Fibroblast of lung (primary cell): ENCODE measurements at regions not wholly inside any gene's neighbourhood (a gene's known extent, or its start where the extent isn't known, plus 50 kb on each side); places are given as distances from the start of the nearest gene placed in this dataset.

Source experiments
- DNase-seq, 2 donors: peaks; one replicate each; pipeline versions ENCODE4 v3.0.0 to v3.0.0-alpha.2; 2010; ENCODE audit warnings: low read depth in 2 of 2
- H2AFZ ChIP-seq: 2 replicates; pipeline ENCODE4 v1.5.1; 2012; ENCODE audit warnings: low read length, control low read depth, inconsistent platforms
- H3K27ac ChIP-seq: 2 replicates; pipeline ENCODE4 v1.5.1; 2011; ENCODE audit warnings: low read length, control low read depth; ENCODE audit not compliant: insufficient read depth
- H3K27me3 ChIP-seq: 2 replicates; pipeline ENCODE4 v1.5.1; 2011; ENCODE audit warnings: mild to moderate bottlenecking, low read length; ENCODE audit not compliant: control insufficient read depth, insufficient read depth
- H3K36me3 ChIP-seq: 2 replicates; pipeline ENCODE4 v1.5.1; 2011; ENCODE audit warnings: low read length; ENCODE audit not compliant: control insufficient read depth, insufficient read depth
- H3K4me1 ChIP-seq: 2 replicates; pipeline ENCODE4 v1.5.1; 2011; ENCODE audit warnings: low read length; ENCODE audit not compliant: control insufficient read depth, insufficient read depth; ENCODE audit errors: extremely low read depth
- H3K4me2 ChIP-seq: 2 replicates; pipeline ENCODE4 v1.5.1; 2011; ENCODE audit warnings: low read length, control low read depth; ENCODE audit not compliant: insufficient read depth; ENCODE audit errors: extremely low read depth
- H3K4me3 ChIP-seq, 4 experiments: fragments of 200-600 bp in 1 of 4; sonication (generic) in 1 of 4; replicated peaks in 1 of 4; 2 replicates each; pipeline ENCODE4 v1.5.1; 2011 to 2016; ENCODE audit warnings: low read length in 4 of 4, low read depth in 3 of 4, mild to moderate bottlenecking in 3 of 4, control low read depth in 2 of 4, inconsistent platforms in 1 of 4, mixed read lengths in 1 of 4; ENCODE audit not compliant: insufficient read depth in 1 of 4; ENCODE audit errors: control extremely low read depth in 1 of 4
- H3K79me2 ChIP-seq: 2 replicates; pipeline ENCODE4 v1.5.1; 2012; ENCODE audit warnings: mild to moderate bottlenecking, low read length, inconsistent platforms; ENCODE audit not compliant: control insufficient read depth, insufficient read depth
- H3K9ac ChIP-seq: 2 replicates; pipeline ENCODE4 v1.5.1; 2011; ENCODE audit warnings: mild to moderate bottlenecking, low read length, control low read depth; ENCODE audit not compliant: insufficient read depth
- H3K9me3 ChIP-seq: 2 replicates; pipeline ENCODE4 v1.5.1; 2012; ENCODE audit warnings: low read depth, low read length; ENCODE audit not compliant: control insufficient read depth, insufficient read depth
- H4K20me1 ChIP-seq: 2 replicates; pipeline ENCODE4 v1.5.1; 2011; ENCODE audit warnings: low read length; ENCODE audit not compliant: control insufficient read depth, insufficient read depth; ENCODE audit errors: extremely low read depth
- EZH2 ChIP-seq: IDR thresholded peaks from 2 replicates; pipeline ENCODE4 v1.5.1; 2012; ENCODE audit warnings: low read length, control low read depth, mild to moderate bottlenecking; ENCODE audit errors: missing control alignments
- TF ChIP-seq, protein P1 (sequence below), 2 donors: IDR thresholded peaks in 1 of 2; conservative IDR thresholded peaks in 1 of 2; 1 replicate in 1 of 2; 2 replicates in 1 of 2; pipeline ENCODE4 v1.5.1; 2011 to 2012; ENCODE audit warnings: low read length in 2 of 2, control low read depth in 1 of 2, inconsistent platforms in 1 of 2, low read depth in 1 of 2, mild to moderate bottlenecking in 1 of 2

DNA sequence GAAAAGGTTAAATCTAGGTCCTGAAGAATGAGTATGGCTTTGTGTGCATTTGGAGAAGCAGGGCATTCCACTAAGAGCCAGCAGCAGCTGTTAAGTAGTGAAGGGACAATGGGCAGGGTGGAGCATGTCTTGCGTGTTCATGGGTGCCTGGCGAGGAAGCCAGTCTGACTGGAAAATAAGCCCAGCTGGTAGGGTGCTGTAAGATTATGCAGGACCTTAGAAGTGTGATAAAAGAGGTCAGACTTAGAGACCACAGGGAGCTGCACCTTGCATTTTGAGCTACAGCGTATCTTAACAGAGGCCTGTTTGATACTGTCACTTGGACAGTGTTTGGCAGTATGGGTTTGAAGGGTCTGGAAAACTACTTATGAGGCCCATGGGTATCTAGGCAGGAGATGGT is 131.7 kb upstream of the ELL2 start:
- no peaks in the 10 kb centered on the region for H4K20me1 ChIP-seq
- no peaks in the 10 kb centered on the region for H3K36me3 ChIP-seq
- H3K27ac ChIP-seq, result no peak overlapping the region
- TF ChIP-seq, protein P1, sequence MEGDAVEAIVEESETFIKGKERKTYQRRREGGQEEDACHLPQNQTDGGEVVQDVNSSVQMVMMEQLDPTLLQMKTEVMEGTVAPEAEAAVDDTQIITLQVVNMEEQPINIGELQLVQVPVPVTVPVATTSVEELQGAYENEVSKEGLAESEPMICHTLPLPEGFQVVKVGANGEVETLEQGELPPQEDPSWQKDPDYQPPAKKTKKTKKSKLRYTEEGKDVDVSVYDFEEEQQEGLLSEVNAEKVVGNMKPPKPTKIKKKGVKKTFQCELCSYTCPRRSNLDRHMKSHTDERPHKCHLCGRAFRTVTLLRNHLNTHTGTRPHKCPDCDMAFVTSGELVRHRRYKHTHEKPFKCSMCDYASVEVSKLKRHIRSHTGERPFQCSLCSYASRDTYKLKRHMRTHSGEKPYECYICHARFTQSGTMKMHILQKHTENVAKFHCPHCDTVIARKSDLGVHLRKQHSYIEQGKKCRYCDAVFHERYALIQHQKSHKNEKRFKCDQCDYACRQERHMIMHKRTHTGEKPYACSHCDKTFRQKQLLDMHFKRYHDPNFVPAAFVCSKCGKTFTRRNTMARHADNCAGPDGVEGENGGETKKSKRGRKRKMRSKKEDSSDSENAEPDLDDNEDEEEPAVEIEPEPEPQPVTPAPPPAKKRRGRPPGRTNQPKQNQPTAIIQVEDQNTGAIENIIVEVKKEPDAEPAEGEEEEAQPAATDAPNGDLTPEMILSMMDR (conservative IDR thresholded peaks at IDR 0.05 in 1 of 2, IDR thresholded peaks at IDR 0.05 in 1 of 2; ENCODE audit: low read depth in 1 of 2, low read length in 2 of 2), result no peak
- TF ChIP-seq EZH2, result no peak
- H3K4me3 ChIP-seq, result no peak overlapping the region
- no peaks in the 10 kb centered on the region for H3K79me2 ChIP-seq
- DNase-seq, result no peak
- no peak overlapping the region for H2AFZ ChIP-seq
- no peaks in the 10 kb centered on the region for H3K9me3 ChIP-seq
- H3K4me2 ChIP-seq, result no peak overlapping the region
- H3K27me3 ChIP-seq, result no peaks in the 10 kb centered on the region
- H3K9ac ChIP-seq, result no peak overlapping the region
- peaks cover 3% of the 10 kb centered on the region for H3K4me1 ChIP-seq

DNA sequence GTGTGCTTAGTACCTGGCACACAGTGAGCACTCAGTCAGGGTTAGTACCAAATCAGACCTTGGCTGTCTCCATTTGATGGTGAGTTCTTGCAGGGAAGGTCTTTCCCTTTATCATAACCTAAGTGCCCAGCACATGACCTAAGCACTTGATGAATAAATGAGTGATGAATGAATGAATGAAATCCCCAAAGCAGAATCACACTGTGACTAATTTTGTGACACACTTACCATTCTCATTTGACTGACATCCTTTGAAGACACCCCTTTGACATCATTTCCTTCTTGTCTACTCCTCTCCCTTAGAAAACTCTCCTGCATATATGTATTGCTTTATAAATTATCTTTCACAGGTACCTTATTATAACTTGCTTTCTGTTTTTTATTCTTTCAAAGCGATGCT is 130.2 kb upstream of the ELL2 start:
- H2AFZ ChIP-seq, result no peak overlapping the region
- no peak overlapping the region for H3K4me2 ChIP-seq
- no peaks in the 10 kb centered on the region for H4K20me1 ChIP-seq
- H3K4me3 ChIP-seq, result no peak overlapping the region
- peaks cover 3% of the 10 kb centered on the region for H3K4me1 ChIP-seq
- no peaks in the 10 kb centered on the region for H3K79me2 ChIP-seq
- no peak overlapping the region for H3K9ac ChIP-seq
- no peak for DNase-seq
- no peak overlapping the region for H3K27ac ChIP-seq
- TF ChIP-seq EZH2, result no peak
- TF ChIP-seq, protein P1 (conservative IDR thresholded peaks at IDR 0.05 in 1 of 2, IDR thresholded peaks at IDR 0.05 in 1 of 2; ENCODE audit: low read depth in 1 of 2, low read length in 2 of 2), result no peak
- no peaks in the 10 kb centered on the region for H3K36me3 ChIP-seq
- H3K27me3 ChIP-seq, result no peaks in the 10 kb centered on the region
- no peaks in the 10 kb centered on the region for H3K9me3 ChIP-seq

DNA sequence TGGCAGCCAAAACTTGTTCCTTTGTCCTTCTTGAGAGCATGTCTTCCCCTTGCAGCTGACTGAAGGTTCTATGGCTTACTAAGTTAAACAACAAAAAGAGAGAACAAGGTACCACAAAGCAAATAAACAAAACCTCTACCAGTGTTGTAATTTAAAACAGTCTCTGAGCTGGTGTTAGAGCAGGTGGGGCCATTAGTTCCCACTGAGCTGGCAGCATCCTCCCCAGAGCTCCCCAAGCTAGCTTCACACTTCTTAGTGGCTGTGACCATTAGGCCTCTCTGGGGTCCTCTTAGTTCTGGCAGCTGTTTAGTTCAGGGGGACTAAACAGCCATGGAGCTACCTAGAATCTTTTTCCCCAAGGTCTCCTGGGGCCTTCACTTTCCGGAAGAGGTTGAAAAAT is 128.6 kb upstream of the ELL2 start:
- no peak for DNase-seq
- Histone ChIP-seq H3K9ac (no peak overlapping the region), H3K4me2 (no peak overlapping the region), H3K36me3 (no peaks in the 10 kb centered on the region), H3K4me1 (peaks cover 2% of the 10 kb centered on the region), H3K4me3 (no peak overlapping the region), H3K27me3 (no peaks in the 10 kb centered on the region), H3K27ac (no peak overlapping the region), H3K9me3 (no peaks in the 10 kb centered on the region), H4K20me1 (no peaks in the 10 kb centered on the region), H2AFZ (no peak overlapping the region), H3K79me2 (no peaks in the 10 kb centered on the region)
- TF ChIP-seq, protein P1 (conservative IDR thresholded peaks at IDR 0.05 in 1 of 2, IDR thresholded peaks at IDR 0.05 in 1 of 2; ENCODE audit: low read depth in 1 of 2, low read length in 2 of 2), result no peak
- TF ChIP-seq EZH2, result no peak
